ENCODE measurements at regions not wholly inside any gene's neighbourhood (a gene's known extent, or its start where the extent isn't known, plus 50 kb on each side); places are given as distances from the start of the nearest gene placed in this dataset.
"Not testable (repeated sequence)": the region's sequence is repeated elsewhere in the genome, so short reads cannot be mapped to it uniquely, and the experiment has no call there.

- TF ChIP-seq FOXM1 (IDR thresholded peaks at IDR 0.05; ENCODE audit: borderline replicate concordance); ELF4 (IDR thresholded peaks at IDR 0.05); HDGF (IDR thresholded peaks at IDR 0.05; ENCODE audit: borderline replicate concordance); SUZ12 (IDR thresholded peaks at IDR 0.05); L3MBTL2 (conservative IDR thresholded peaks at IDR 0.05); FOXK2 (IDR thresholded peaks at IDR 0.05); BHLHE40 (IDR thresholded peaks at IDR 0.05; ENCODE audit: borderline replicate concordance); FOXA1 (IDR thresholded peaks at IDR 0.05); TARDBP (IDR thresholded peaks at IDR 0.05); PKNOX1 (IDR thresholded peaks at IDR 0.05); SP1 (IDR thresholded peaks at IDR 0.05); ZNF384 (IDR thresholded peaks at IDR 0.05); ARNT (IDR thresholded peaks at IDR 0.05); LEF1 (IDR thresholded peaks at IDR 0.05; ENCODE audit: borderline replicate concordance): not testable (repeated sequence)
These were observed 80.5 kb upstream of the ADORA2B start for GRCh38 chr17:15864472-15864871.

Measured in HEK293T (cell line).